Muscle of back (tissue), 3 donors: ENCODE measurements at regions not wholly inside any gene's neighbourhood (a gene's known extent, or its start where the extent isn't known, plus 50 kb on each side); places are given as distances from the start of the nearest gene placed in this dataset.

Source experiments
- DNase-seq, 3 donors: peaks; one replicate each; pipeline versions ENCODE4 v3.0.0 to v3.0.0-alpha.2; 2013

DNA sequence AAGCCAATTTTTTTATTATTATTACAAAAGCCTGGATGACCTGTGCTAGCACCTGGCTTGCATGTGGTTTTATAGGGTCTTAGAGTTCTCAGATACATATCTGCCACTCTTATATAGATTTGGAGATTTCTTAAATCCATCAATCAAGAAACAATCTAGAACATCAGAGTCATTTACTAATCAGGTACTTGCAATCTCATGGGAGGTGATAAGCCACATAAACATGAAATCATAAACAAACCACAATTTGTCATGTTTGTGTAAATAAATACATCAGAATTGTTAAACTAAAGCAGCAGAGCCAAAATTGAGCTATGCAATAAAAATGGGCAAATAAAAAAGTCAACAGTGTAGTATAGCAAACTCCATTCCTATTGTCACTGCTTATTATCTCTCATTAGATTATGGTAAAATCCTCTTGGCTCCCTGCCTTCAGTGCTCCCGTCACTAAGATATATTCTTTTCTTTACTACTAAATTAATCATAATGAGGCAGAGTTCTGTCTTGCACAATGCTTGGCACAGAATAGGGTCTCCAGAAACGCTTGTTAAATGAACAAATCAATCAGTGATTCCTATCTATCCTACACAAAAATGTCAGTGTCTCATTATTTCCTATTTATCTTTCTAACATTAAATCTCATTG, 108.7 kb upstream of the TTC29 start:
- no peak for DNase-seq

DNA sequence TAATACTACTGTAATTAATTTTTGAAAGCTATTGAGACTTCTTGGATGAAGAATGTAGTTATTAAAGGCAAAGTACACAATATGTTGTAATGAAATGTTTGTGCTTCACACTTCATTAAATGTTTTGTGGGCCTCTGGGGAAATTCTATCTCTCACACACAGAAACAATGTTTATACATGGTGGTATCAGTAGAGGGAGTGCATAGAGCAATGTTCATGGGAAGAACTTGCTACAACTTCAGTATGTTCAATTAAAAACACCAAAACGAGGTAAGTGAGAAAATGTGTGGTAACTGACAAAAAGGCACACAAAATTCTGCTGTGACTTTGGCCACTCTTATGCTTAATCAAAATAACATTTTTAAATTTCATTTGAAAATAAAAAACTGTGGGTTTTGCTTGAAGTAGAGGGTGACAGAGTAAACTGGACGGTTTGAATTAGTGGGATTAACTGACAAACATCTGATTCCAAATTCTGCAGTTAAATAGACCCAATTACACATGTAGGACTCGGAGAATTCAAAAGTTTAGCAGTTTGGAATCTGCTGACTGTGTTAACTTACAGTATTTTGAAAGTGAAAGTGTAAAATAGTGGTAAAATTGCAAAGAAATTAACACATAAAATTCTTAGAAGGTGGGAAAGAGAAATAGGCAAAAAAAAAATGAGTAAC, 111.4 kb upstream of the TTC29 start:
- DNase-seq, result peak in 1 of 3 donors; percentile 31

DNA sequence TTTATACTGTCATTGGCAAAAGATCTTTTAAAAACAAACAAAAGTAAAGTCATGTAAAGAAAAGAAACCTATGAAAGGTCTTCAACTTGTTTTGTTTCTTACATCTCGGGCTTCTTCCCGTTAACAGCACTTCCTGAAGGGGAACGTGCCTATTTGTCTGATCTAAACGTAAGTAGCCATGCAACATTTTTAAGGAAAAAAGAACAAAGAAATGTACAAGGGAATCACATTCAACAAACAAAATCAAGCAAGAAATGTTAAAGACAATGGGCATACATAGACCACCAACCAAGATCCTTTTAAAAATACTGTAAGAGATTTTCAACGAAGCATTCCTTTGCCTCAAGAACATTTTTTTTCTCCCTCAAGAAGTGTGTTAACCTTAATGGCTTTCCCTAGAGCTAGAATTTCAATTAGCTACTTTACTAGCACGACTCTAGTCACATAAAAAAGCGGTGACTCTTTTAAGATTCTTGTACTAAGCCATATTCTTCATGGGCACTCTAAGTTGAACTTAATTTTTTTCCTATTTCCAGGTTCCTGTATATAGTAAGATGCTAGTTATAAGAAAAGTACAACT, 112.0 kb upstream of the TTC29 start:
- DNase-seq, result peak in 1 of 3 donors; percentile 45

DNA sequence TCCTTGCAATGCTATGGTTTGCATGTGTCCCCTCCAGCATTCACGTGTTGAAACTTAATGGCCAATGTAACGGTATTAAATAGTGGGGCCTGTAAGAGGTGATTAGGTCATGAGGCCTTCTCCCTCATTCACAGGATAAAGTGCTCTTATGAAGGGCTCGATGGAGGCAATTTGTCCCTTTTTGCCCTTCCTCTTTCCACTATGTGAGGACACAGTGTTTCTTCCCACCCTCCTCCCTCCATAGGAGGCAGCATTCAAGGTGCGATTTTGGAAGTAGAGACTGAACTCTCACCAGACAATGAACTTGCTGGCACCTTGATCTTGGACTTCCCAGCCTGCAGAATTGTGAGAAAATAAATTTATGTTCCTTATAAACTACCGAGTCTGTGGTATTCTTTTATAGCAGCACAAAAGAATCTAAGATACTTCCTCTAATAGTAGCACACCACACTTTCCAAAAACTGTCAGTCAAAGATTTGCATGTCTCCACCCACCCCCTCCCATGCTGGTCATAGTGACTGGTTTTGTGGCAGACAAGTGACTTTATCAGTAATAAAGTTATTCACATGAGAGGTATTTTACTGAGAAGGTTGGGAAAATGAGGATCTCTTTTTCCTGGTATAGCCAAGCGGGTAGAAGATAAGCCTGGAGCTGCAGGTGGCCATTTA, 113.5 kb upstream of the TTC29 start:
- DNase-seq, result no peak

DNA sequence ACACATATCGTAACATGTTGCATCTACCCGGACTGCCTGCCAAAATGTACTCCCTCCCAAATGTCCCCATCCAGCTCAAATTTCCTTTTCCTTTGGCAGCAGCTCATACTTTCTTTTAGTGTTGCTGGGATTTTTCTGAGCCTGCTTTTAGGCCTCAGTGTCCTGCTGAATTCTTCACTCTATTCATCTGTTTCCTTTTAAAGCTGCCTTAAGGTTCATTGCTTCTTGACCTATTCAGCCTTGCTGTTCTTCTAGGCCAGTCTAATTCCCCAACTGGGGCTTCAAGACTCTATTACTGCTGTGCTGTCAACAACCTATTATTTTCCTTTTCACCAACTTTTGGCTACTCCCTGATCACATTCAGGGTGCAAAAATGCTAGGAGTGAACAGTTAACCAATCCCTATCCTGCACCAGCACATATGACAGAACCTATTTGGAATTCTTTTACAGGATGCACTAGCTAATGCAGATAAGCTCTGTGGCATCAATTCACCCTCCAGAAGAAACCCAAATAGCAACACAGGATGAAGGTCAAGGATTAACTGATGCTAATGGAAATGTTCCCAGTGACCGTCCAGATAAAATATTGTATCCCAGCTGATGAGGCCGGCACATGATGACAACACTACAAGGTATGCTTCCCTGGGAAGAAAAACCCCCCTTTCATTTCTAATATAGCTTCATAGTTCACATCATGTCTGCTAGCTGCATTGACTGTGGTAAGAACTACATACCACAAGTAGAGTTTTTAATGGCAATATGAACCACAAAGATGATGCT, 114.7 kb upstream of the TTC29 start:
- DNase-seq, result peak; percentile 84 to 90 (median 84)

DNA sequence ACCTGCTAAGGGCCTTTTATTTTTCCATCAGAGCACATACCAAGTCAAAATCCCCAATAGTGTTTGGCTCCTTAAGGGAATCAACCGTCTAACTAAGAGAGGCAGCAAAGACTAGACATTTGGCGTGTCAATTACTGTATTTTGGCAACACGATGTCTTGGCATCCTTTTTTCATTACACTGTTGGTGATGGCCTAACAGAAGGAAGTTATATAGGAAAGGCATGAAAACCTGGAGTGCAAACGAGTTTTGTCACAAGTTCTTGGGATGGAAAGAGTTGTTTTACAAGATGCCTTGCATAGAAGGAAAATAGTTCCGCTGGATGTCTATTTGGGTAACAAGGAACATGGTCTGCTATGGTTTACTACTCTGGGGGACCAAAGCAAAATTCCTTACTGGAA, 119.2 kb upstream of the TTC29 start:
- DNase-seq, result no peak

DNA sequence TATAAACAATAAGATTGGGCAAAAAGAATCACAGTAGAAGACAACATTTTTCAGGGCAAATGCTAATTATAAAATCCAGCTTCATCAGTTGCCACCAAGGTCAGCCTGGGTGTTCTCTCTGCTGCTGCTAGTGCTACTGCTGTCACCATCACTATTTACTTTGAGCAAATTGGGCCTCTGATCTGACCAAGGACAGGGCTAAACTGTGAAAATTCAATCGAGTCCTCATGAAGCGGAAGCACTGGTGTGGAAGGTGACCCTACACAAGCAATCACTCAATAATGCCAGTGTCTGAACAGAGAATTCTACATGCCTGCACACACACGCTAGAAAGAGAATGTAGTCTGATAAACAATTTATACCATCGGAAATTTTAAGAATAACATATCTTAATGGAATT, 122.9 kb upstream of the TTC29 start:
- DNase-seq, result no peak

DNA sequence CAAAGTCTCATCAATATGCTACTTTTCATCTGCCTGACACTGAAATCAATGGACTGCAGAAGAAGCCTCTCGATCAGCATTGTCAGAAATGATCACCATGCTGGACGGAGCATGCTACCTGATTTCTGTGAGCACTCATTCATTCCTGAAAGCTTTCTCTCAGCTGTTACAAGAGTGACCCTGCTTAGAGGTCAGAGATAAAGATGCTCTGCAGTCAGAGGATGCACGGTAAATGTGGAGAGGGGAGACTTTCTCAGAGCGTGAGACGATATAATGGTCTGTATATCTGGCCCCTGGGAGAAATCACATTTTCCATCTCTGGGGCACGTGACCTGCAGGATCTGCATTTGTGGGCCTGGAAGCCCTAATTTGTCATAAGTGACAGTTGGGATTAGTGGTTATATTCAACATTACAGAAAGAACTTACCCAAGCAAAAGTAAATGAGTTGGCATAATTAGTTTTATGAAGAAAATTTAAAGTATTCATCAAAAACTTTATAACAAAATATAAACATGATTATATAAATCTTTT, 125.6 kb upstream of the TTC29 start:
- DNase-seq, result no peak

DNA sequence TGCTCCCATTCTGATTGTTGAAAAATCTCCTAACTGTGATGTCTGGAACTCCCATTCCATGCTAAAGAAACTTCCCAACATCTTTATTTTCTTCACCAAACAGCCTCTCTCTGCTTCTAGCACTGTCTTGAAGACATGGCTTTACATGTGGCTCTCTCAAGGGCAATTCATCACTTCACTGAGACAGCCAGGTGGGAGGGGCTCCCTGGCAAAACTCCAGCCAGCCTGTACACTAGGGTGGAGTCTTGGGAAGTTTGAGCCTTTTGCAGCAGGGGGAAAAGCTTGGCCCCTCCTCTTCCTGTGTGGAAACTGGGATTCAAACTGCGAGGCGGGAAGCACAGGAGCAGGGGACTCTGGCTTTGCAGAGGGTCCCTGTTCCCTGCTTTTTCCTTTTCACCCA, 130.5 kb upstream of the TTC29 start:
- no peak for DNase-seq

DNA sequence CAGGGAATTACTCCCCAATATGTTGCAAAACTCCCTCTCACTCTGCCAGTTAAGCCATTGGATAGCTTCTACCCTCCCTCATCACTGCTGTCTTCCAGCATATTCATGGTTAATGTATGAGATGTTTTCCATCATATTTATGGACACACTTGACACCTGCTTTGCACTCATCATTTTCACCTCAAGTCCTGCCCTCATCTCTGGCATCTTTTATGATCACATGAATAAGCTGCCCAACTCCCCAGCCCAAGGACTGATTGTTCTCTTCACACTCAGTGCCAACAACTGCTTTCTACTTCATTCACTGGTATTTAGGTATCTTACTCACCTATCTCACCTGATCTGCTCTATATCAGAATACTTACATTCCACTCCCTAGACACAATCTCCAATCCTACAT, 131.1 kb upstream of the TTC29 start:
- no peak for DNase-seq

DNA sequence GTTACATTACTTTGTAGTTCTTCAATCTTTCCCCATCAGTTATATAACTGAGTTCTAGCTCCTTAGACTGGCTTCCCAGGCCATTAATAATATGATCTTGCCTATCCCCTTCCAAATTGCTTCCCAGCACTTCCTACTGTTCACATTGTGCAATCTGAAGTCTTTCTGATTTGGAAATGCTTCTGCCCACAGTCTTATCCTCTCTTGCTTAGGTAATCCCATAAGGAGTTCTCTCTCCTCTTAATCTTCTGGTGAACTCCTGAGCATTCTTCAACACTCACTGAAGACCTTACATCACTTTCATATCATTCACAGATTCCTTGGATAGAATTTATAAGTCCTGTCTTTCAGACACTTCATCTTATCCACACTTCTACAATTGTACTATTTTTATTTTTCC, 132.7 kb upstream of the TTC29 start:
- DNase-seq, result no peak

DNA sequence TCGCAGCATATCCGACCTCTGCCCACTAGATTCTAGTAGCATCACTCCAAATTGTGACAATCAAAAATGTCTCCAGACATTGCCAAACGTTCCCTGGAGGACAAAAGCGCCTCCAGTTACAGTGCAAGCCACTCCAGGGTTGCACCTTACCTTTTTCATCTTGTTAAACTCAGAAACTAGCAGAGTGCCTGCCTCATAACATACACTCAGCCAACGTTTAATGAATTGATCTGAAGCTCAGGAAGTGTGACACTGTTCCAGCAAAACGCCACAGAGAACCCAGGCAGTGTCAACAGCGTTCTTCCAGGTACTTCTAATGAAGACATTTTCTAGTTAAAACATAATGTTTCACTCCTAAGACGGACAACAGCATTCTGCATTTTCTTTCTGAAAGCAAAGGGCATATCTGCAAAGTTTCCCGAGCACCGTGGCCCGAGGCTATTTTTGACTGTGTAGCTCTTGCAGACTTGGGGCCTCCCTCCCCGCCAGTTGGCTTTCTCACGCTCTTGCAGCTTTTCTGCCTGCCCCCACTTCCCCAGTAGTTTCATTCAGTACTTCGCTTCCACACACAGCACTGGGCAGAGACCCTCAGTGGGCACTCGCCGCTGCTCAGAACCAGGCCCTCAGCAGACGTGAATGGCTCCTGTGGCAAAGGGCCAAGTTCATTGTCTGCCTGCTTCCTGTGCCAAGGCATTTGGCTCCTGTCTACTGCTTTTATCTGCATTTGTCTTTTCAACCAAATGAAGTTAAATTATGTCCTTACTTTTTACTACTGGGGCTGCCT, 133.4 kb upstream of the TTC29 start:
- DNase-seq, result no peak

DNA sequence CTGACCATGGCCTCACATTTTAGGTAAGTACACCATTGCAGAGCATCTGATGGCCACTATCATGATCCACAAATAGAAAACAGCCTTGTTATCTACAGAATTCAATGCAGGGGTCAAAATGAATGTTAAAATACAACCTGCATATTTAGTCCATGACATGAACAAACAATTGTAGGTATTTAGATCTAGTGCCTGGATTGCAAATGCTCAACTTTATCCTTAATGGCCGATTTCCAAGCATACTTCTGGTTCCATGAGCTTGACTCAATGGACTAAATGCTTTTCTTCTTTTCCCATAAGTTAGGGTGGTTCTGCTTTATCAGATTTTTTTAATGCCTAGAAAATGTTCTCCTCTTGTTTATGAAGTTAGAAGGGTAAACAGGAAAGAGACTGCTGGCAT, 139.2 kb upstream of the TTC29 start:
- no peak for DNase-seq

DNA sequence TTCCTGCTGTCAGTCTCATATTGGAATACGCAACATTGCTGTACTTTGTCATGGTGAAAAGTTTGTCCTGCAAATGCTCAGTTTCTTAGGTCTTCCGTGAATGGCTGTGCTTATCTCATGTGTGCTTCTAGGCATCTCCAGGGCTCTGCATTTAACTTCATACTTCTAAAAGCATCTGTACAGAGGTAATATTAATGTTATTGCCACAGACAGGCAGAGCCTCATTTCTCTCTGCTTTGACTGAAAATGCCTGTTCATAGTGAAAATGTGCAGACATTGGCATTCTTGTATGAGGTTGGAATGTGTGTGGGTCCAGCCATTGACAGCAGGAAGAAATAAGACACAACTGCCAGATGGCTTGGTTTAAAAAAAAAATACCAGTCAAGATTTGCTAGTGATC, 140.1 kb upstream of the TTC29 start:
- DNase-seq, result no peak

DNA sequence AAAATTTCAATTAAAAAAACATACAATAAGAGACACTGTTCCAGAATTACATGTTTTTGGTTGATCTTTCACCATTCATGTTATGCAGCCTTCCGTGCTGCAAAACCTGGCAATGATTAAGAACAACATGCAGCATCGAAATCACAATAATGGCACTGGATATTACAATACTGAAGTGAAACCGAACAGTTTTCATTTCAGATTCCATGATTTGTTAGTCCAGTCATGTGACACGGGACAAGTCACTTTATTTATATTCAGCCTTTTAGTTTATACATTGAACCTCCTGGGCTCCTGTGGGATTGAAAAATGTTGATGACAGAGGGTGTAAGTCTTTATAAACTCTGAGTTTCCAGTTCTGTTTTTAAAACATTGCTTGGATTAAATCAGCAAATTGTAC, 142.5 kb upstream of the TTC29 start:
- peak in 1 of 3 donors; percentile 23 for DNase-seq

DNA sequence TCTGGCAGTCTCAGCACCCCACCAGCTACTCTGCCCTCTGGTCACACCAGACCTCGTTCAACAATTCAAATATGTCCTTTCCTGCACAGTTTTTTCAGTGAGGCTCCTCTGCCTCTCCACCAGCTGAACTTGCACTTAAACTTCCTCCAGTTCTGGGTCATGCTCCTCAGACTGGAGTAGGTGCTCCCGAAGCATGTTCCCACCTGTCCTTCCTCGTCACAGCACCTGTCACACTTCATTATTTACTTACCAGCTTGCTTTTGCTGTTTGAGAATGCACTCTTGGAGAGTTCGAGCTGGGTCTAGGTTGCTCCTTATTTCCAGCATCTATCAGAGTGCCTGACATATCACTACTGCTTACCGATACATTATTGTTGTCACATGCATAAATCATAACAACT, 144.8 kb upstream of the TTC29 start:
- no peak for DNase-seq

DNA sequence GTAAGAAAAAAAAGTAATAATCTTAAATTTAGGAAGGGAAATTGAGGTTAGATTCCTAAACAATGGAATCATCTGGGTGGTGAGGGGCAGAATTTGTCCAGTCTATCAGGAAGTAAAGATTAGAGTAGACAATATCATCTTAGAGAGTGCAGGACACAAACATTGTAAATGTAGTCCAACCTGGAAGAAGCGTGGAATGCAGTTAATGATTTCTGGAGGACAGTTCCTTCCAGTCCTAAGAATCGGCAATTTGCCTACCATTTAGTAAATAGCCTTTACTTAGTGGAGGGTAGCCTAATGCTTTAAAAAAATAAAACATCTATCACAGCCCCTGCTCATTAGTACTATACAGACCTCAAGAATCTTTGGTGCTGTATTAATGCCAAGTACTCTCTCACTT, 147.5 kb upstream of the TTC29 start:
- DNase-seq, result no peak

DNA sequence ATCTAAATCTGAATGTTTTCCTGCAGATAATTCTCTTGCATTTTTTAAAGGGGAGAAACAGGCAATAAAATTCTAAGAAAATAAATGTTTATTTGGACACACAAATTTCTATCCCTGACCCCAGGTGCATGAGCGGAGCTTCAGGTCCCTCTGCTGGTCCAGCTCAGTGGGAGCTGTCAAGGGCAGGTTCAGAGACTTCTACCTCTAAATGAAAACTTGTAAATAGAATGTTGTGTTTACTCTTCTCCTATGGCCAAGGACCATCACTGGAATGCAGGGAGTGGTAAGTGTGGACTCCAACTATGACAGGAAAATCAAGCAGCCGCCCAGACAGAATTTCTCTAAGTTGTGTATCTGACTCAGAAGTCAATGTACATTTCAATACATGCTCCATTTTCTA, 148.6 kb upstream of the TTC29 start:
- no peak for DNase-seq

DNA sequence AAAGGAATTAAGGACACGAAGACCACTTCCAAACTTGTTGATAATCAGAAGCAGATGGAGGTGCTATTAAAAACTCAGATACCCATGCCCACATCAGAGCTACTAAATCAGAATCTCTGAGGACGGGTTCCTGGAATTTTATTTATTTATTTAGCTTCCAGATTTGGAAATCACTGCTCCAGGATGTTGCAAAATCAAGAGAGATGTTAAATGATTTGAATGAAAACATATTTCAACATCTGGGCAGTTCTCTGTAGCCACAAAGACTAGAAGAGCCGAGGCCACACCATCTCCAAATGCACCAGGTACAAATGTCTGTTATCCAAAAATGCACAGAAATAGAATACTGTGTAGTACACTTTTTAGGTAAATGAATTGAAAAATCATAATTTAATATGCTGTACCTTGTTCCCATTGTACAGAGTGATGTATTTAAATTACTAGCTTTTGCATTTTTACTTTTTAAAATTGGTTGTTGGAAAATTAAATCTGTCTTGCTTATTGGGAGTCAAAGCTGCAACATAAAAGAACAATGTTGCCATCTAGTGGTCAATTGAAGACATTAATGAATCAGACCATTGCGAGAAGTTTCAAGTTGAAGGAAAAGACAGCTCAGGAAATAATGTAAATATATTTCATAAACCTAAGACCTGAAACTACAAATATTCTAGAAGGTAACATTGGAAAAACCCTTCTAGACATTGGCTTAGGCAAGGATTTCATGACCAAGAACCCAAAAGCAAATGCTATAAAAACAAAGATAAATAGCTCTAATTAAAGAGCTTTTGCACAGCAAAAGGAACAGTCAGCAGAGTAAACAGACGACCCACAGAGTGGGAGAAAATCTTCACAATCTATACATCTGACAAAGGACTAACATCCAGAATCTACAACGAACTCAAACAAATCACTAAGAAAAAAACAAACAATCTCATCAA, 151.3 kb upstream of the TTC29 start:
- DNase-seq, result peak; percentile 49 to 66 (median 50)

DNA sequence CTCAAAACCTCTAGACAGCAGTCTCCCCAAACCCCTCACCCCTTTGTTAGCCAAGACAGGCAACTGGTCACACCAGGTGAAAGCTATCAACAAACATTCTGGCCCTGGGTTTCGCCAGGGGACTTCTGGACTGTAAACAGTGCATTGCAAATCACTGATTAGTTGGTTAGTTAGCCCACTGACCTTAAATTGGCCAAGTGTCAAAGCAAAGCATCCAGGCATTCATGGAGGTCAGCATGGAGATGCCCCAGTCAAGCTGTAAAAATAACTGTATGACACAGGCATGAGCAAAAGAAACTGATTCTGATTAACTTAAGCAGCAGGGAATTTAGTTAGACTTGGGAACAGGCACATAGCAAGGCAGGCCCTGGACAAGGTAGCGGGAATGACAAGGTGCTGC, 156.0 kb upstream of the TTC29 start:
- DNase-seq, result no peak
